AG09309 (cell line): ENCODE measurements at regions not wholly inside any gene's neighbourhood (a gene's known extent, or its start where the extent isn't known, plus 50 kb on each side); places are given as distances from the start of the nearest gene placed in this dataset.

Experiments
- DNase-seq: peaks from one replicate; pipeline ENCODE4 v3.0.0-alpha.2; 2010; ENCODE audit warnings: low read depth
- H3K4me3 ChIP-seq: 2 replicates; pipeline ENCODE4 v1.5.1; 2011; ENCODE audit warnings: mild to moderate bottlenecking, low read depth, low read length, moderate library complexity; ENCODE audit not compliant: control insufficient read depth
- CTCF ChIP-seq: IDR thresholded peaks from 2 replicates; pipeline ENCODE4 v1.5.1; 2011; ENCODE audit warnings: mild to moderate bottlenecking, low read depth, low read length, inconsistent platforms; ENCODE audit not compliant: insufficient read depth, control insufficient read depth; ENCODE audit errors: missing control alignments

GRCh38 chr6:19669206-19669605, 168.0 kb upstream of the ID4 start:
- DNase-seq: no peak
- H3K4me3 ChIP-seq: no peak overlapping the region
- no peak for TF ChIP-seq CTCF

GRCh38 chr6:19682859-19683258, 154.3 kb upstream of the ID4 start:
- no peak for DNase-seq
- no peak overlapping the region for H3K4me3 ChIP-seq
- no peak for TF ChIP-seq CTCF

GRCh38 chr6:19690325-19691075, 146.7 kb upstream of the ID4 start:
- DNase-seq: no peak
- no peak for TF ChIP-seq CTCF
- no peak overlapping the region for H3K4me3 ChIP-seq

- H3K4me3 ChIP-seq: peak overlapping the region; percentile 53
- DNase-seq: no peak
Observed at GRCh38 chr6:19691465-19692167, 145.6 kb upstream of the ID4 start.

GRCh38 chr6:19692506-19693298, 144.5 kb upstream of the ID4 start:
- no peak for DNase-seq
- no peak for TF ChIP-seq CTCF
- H3K4me3 ChIP-seq: no peak overlapping the region

More at GRCh38 chr6:19691465-19692167, 145.6 kb upstream of the ID4 start:
- no peak for TF ChIP-seq CTCF

GRCh38 chr6:19694697-19695096, 142.5 kb upstream of the ID4 start:
- H3K4me3 ChIP-seq: no peak overlapping the region
- DNase-seq: no peak
- TF ChIP-seq CTCF: no peak
